GM23338 (cell line): ENCODE measurements at regions not wholly inside any gene's neighbourhood (a gene's known extent, or its start where the extent isn't known, plus 50 kb on each side); places are given as distances from the start of the nearest gene placed in this dataset.

Experiments
- CREB1 ChIP-seq: fragments of 250-450 bp; sonication (Bioruptor Pico); IDR thresholded peaks from 2 replicates; pipeline ENCODE4 v1.5.0; 2020; ENCODE audit warnings: low read depth, mild to moderate bottlenecking, moderate library complexity
- CTCF ChIP-seq, 2 experiments: fragments of 200-600 bp in 1 of 2; sonication (generic) in 1 of 2; conservative IDR thresholded peaks; 2 replicates each; pipeline versions ENCODE4 v1.5.1 to v1.6.1; 2016 to 2017; ENCODE audit warnings: antibody characterized with exemption in 2 of 2, low read depth in 2 of 2, mild to moderate bottlenecking in 2 of 2, moderate library complexity in 1 of 2
- EZH2 ChIP-seq: fragments of 200-600 bp; sonication (generic); IDR thresholded peaks from one replicate; pipeline ENCODE4 v1.8.0; 2017; ENCODE audit warnings: antibody characterized with exemption, mild to moderate bottlenecking, low read depth; ENCODE audit not compliant: unreplicated experiment
- POLR2AphosphoS5 ChIP-seq: IDR thresholded peaks from 2 replicates; pipeline ENCODE4 v1.6.1; 2016; ENCODE audit warnings: antibody characterized with exemption, low read depth
- STAT1 ChIP-seq: IDR thresholded peaks from one replicate; pipeline ENCODE4 v1.6.1; 2016; ENCODE audit warnings: antibody characterized with exemption; ENCODE audit not compliant: unreplicated experiment

GRCh38 chr13:34031610-34032009 lies 213.7 kb downstream of the RFC3 start:
- TF ChIP-seq CTCF (conservative IDR thresholded peaks at IDR 0.05; ENCODE audit: low read depth in 2 of 2) (no peak), POLR2AphosphoS5 (no peak), EZH2 (no peak), STAT1 (no peak), CREB1 (no peak)
